Uterus (tissue), 3 donors: ENCODE measurements at regions not wholly inside any gene's neighbourhood (a gene's known extent, or its start where the extent isn't known, plus 50 kb on each side); places are given as distances from the start of the nearest gene placed in this dataset.

Source experiments
- DNase-seq, 2 donors: peaks; one replicate each; pipeline ENCODE4 v3.0.0-alpha.2; 2019 to 2020
- H3K27ac ChIP-seq, 2 donors: fragments of 200-600 bp; sonication (generic); 1 replicate in 1 of 2; 2 replicates in 1 of 2; pipeline ENCODE4 v1.5.1; 2016 to 2018
- H3K27me3 ChIP-seq, 2 donors: fragments of 200-600 bp; sonication (generic); one replicate each; pipeline ENCODE4 v1.5.1; 2018 to 2019; ENCODE audit warnings: control low read depth in 1 of 2
- H3K36me3 ChIP-seq, 2 donors: fragments of 200-600 bp; sonication (generic); one replicate each; pipeline ENCODE4 v1.5.1; 2019; ENCODE audit warnings: control low read depth in 1 of 2
- H3K4me1 ChIP-seq, 2 donors: fragments of 200-600 bp; sonication (generic); one replicate each; pipeline ENCODE4 v1.5.1; 2018 to 2019; ENCODE audit warnings: control low read depth in 1 of 2
- H3K4me3 ChIP-seq, 2 donors: fragments of 200-600 bp; sonication (generic); 1 replicate in 1 of 2; 2 replicates in 1 of 2; pipeline ENCODE4 v1.5.1; 2018 to 2019; ENCODE audit warnings: mild to moderate bottlenecking in 1 of 2
- H3K9me3 ChIP-seq, 2 donors: fragments of 200-600 bp; sonication (generic); one replicate each; pipeline ENCODE4 v1.5.1; 2019; ENCODE audit warnings: control low read depth in 1 of 2
- POLR2A ChIP-seq, 2 donors: fragments of 450-650 bp; IDR thresholded peaks; one replicate each; pipeline ENCODE4 v1.6.1; 2016; ENCODE audit warnings: antibody characterized with exemption in 2 of 2, mild to moderate bottlenecking in 1 of 2, moderate library complexity in 1 of 2
- intact Hi-C: fragments of 100-400 bp; cut with DNase I; formaldehyde crosslinking; loops from one replicate; pipeline ENCODE4 v1.15.1; 2023; ENCODE audit warnings: low total_unique reads
- TF ChIP-seq, protein P1 (sequence below), 4 experiments: fragments of 200-600 bp in 2 of 4; fragments of 450-650 bp in 2 of 4; sonication (generic) in 2 of 4; IDR thresholded peaks; one replicate each; pipeline ENCODE4 v1.5.1; 2016 to 2019; ENCODE audit warnings: antibody characterized with exemption in 4 of 4, mild to moderate bottlenecking in 2 of 4, moderate library complexity in 1 of 4
- donor health status: DM: yes; HTN: yes; CAD: no.

DNA sequence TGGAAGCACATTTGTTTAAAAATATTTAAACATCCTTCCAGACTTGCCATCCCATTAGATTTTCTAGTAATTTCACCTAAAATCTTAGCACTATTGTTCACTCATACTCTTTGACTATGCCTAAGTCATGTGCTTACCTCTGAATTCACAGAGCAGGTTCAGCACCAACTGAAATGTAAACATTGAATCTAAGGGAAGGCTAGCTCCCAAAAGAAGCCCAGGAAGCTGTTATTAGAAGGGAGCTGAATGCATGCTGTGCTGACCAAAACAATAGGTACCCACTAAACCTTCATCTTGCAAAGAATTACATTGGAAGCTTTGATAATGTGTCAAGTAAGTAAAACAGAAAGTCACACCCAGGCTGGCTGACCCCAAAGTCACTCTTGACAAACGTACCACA, 571.3 kb downstream of the GABRG2 start:
- no peak for DNase-seq
- no peaks in the 10 kb centered on the region for H3K4me1 ChIP-seq
- intact Hi-C loops, result no loop called here
- no peaks in the 10 kb centered on the region for H3K36me3 ChIP-seq
- TF ChIP-seq, protein P1, sequence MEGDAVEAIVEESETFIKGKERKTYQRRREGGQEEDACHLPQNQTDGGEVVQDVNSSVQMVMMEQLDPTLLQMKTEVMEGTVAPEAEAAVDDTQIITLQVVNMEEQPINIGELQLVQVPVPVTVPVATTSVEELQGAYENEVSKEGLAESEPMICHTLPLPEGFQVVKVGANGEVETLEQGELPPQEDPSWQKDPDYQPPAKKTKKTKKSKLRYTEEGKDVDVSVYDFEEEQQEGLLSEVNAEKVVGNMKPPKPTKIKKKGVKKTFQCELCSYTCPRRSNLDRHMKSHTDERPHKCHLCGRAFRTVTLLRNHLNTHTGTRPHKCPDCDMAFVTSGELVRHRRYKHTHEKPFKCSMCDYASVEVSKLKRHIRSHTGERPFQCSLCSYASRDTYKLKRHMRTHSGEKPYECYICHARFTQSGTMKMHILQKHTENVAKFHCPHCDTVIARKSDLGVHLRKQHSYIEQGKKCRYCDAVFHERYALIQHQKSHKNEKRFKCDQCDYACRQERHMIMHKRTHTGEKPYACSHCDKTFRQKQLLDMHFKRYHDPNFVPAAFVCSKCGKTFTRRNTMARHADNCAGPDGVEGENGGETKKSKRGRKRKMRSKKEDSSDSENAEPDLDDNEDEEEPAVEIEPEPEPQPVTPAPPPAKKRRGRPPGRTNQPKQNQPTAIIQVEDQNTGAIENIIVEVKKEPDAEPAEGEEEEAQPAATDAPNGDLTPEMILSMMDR (IDR thresholded peaks at IDR 0.05), result no peak
- TF ChIP-seq POLR2A (IDR thresholded peaks at IDR 0.05), result no peak
- H3K27me3 ChIP-seq, result no peaks in the 10 kb centered on the region
- no peaks in the 10 kb centered on the region for H3K9me3 ChIP-seq
- H3K4me3 ChIP-seq, result no peak overlapping the region
- H3K27ac ChIP-seq, result no peak overlapping the region

DNA sequence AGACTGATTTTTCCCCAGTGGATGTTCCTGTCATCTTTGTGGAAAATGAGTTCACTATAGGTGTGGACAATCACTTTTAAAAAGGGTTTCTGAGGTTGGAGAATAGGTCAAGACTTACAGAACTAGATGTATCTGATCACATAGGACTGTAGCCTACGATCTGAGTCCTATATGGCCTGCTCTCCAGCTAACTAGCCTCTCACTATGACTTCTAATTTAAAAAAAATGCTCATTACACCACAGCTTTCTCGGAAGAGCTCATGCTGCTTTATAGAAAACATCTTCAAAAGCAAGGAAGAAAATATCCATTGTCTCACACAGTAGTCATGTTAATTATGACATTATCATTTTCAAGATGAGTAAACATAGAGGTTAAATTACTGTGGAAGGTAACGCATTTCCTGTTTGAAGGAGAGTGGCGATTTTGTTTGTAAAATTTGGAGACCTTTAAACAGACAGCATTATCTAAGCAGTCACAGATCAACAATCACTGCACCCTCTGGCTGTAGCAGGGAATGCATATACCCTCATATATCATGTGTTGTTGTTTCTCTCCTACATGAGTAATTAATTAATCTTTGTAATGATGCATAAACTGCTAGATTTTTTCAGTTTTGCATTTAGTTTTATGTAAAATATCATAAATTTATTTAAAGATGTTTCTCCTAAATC, 573.7 kb downstream of the GABRG2 start:
- Histone ChIP-seq H3K27me3 (no peaks in the 10 kb centered on the region), H3K4me1 (no peaks in the 10 kb centered on the region), H3K9me3 (no peaks in the 10 kb centered on the region), H3K27ac (no peak overlapping the region), H3K4me3 (no peak overlapping the region), H3K36me3 (no peaks in the 10 kb centered on the region)
- no peak for TF ChIP-seq POLR2A (IDR thresholded peaks at IDR 0.05)
- TF ChIP-seq, protein P1 (IDR thresholded peaks at IDR 0.05), result no peak
- DNase-seq, result no peak
- intact Hi-C loops, result no loop called here

DNA sequence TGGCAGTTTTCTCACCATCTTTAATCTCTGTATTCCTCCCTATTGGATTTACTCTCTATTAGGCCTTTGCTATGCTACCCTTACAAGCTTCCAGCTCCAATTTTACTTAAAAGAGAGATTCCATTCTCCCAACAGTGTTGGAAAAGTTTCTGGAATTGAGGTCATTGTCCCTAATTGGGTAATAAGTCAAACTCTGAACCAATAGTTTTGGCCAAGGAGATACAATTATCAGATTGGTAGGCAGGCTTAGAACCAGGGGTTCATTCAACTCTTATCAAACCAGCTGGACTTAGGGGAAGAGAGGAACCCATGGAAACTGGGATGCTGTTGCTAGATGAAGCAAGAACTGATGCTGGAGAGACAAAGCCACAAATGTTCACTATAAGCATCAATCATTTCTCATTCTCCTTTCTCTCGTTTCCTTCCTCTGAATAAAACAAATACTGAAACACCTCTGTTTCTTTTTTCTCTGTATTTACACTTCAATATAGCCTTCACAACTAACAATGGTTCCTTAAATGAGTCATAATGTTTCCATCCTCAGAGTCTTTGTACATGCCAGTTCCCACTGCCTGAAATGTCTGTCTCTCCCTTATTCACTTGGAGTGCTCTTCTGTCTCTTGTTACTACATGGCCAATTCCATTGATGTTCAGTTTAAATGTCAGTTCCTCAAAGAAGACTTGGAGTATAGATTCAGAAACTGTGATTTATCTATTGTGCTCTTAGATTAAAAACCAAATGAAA, 587.3 kb downstream of the GABRG2 start:
- TF ChIP-seq, protein P1 (IDR thresholded peaks at IDR 0.05), result no peak
- TF ChIP-seq POLR2A (IDR thresholded peaks at IDR 0.05), result no peak
- H3K36me3 ChIP-seq, result no peaks in the 10 kb centered on the region
- intact Hi-C loops, result no loop called here
- no peak overlapping the region for H3K4me3 ChIP-seq
- no peak for DNase-seq
- H3K4me1 ChIP-seq, result no peaks in the 10 kb centered on the region
- H3K9me3 ChIP-seq, result no peaks in the 10 kb centered on the region
- no peak overlapping the region for H3K27ac ChIP-seq
- no peaks in the 10 kb centered on the region for H3K27me3 ChIP-seq

DNA sequence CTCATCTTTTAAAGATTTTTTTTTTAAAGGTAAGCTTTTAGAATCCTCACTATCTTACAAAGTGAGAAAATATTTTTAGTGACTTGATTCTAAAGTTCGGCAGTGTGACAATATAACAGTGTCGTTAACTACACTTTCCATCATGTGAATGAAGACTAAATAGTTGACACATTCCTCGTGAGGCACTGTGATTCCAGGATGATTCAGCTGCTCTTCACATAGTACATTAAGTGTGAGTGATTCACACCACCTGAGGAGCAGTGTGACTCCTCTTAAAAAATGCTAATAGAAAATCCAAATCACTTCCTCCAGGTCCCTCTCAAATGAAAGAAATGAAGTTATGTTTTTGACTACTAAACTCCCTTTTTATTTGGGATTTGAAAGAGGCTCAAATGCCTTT, 589.5 kb downstream of the GABRG2 start:
- Histone ChIP-seq H3K27ac (no peak overlapping the region), H3K27me3 (no peaks in the 10 kb centered on the region), H3K4me3 (no peak overlapping the region), H3K4me1 (no peaks in the 10 kb centered on the region), H3K36me3 (no peaks in the 10 kb centered on the region), H3K9me3 (no peaks in the 10 kb centered on the region)
- TF ChIP-seq POLR2A (IDR thresholded peaks at IDR 0.05), result no peak
- TF ChIP-seq, protein P1 (IDR thresholded peaks at IDR 0.05), result no peak
- no peak for DNase-seq
- intact Hi-C loops, result no loop called here

DNA sequence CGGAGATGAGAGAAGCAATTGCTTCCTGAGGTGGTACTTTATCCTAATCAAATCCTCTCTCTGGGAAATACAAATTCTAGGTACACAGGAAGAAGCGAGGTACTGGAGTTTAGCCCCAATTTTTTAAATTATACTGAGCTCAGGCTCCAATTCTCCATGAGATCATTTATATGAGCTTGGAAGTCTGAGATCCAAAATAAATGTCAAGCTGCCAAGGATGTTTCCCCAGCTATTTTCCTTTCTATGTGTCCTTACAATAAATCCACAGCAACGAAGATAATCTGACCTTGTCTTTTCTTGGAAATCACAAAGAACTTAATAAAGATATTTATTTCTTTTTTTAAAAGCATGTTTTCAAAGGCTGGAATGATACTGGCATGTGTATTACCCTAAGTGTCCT, 597.3 kb downstream of the GABRG2 start:
- Histone ChIP-seq H3K4me3 (no peak overlapping the region), H3K9me3 (no peaks in the 10 kb centered on the region), H3K27me3 (no peaks in the 10 kb centered on the region), H3K4me1 (no peaks in the 10 kb centered on the region), H3K27ac (no peak overlapping the region), H3K36me3 (no peaks in the 10 kb centered on the region)
- intact Hi-C loops, result no loop called here
- DNase-seq, result no peak
- TF ChIP-seq, protein P1 (IDR thresholded peaks at IDR 0.05), result no peak
- TF ChIP-seq POLR2A (IDR thresholded peaks at IDR 0.05), result no peak
